ENCODE measurements at regions not wholly inside any gene's neighbourhood (a gene's known extent, or its start where the extent isn't known, plus 50 kb on each side); places are given as distances from the start of the nearest gene placed in this dataset.
"Not testable (repeated sequence)": the region's sequence is repeated elsewhere in the genome, so short reads cannot be mapped to it uniquely, and the experiment has no call there.

DNA sequence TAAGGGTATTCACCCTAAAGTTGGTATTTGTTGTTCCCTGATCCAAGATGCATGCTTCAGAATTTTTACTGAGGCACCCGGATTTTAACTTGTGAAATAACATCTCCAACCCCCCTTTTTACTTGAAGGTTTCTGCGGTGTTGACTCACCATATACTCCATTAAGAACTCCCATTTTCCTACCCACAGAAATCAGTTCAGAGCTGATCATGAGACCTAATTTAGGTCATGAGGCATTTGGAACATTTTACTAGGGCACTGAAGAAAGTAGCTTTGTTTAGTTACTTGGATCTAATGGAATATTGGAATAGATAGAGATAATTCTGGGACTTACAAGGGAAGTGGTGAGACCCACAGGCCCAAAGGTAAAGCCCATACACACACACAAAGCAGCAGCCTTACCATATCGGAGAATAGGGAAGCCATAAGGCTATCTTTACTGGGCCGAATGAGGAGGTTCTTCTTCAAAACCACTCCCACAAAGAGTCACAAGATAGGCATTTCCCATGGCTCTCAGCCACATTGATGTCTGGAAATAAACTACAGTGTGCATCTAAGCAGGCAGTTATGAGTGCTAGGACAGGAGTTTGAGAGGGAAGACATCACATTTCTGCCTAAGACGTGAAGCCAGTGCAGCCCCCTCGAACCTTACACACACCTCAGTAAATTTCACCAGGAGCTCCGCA lies 681.0 kb upstream of the LRRTM4 start:
- H3K36me3 Mint-ChIP-seq (ENCODE audit: low read depth): no peaks in the 10 kb centered on the region
- H3K4me3 Mint-ChIP-seq: no peak overlapping the region
- H3K4me1 Mint-ChIP-seq: no peaks in the 10 kb centered on the region
- no peak for DNase-seq
- CTCF ChIA-PET: no interaction called here
- H3K27ac Mint-ChIP-seq: no peak overlapping the region
- intact Hi-C loops (cut with DNase I, micrococcal nuclease): no loop called here
- ATAC-seq: no peak
- H3K9me3 Mint-ChIP-seq (ENCODE audit: low read depth): peaks cover 6% of the 10 kb centered on the region
- no peaks in the 10 kb centered on the region for H3K27me3 Mint-ChIP-seq
- POLR2A ChIA-PET: no interaction called here

DNA sequence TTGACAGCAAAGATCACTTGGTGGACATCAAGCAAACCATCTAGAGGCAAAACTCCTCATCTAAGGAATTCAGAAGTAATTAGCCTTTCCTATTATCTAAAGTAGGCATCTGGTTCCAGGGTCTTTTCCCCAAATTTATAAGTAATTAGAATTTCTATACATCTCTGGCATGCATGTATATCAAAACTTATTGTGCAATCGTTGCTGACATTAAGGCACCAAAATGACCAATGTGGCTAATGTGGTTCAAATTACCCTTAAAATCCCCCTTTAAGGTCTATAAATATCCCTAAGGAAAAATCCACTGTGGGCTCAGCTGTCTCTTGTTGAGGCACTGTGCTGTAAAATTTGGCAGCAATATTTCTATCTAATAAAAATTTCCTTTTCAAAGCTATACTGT lies 695.9 kb upstream of the LRRTM4 start:
- CTCF ChIA-PET: no interaction called here

DNA sequence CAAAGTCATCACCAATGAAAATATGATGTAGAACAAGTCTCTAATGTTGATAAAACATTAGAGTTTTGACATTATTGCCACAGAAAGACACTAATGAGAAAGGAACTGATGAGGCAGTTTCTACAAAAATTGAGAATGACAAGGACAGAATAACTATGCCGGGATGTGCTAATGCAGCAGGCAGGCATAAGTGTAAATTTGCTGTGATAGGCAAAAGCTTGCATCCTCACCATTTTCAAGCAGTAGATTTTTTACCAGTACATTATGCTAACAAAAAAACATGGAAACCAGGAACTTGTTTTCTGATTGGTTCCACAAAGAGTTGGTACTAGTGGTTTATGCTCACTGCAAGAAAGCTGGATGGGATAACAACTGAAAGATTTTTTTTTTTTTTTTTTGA lies 715.5 kb upstream of the LRRTM4 start:
- no peak for ATAC-seq
- POLR2A ChIA-PET: no interaction called here
- no peak for DNase-seq
- Mint-ChIP-seq H3K4me3 (no peak overlapping the region), H3K27ac (no peak overlapping the region), H3K4me1 (no peaks in the 10 kb centered on the region), H3K27me3 (no peaks in the 10 kb centered on the region), H3K36me3 (ENCODE audit: low read depth) (no peaks in the 10 kb centered on the region), H3K9me3 (ENCODE audit: low read depth) (peaks cover 4% of the 10 kb centered on the region)
- intact Hi-C loops (cut with DNase I, micrococcal nuclease): no loop called here
- CTCF ChIA-PET: no interaction called here

More for the DNA sequence above, 695.9 kb upstream of the LRRTM4 start:
- Mint-ChIP-seq H3K27me3 (no peaks in the 10 kb centered on the region), H3K27ac (no peak overlapping the region), H3K9me3 (ENCODE audit: low read depth) (peaks cover 29% of the 10 kb centered on the region), H3K4me3 (no peak overlapping the region), H3K4me1 (no peaks in the 10 kb centered on the region), H3K36me3 (ENCODE audit: low read depth) (no peaks in the 10 kb centered on the region)
- POLR2A ChIA-PET: no interaction called here
- DNase-seq: no peak
- intact Hi-C loops (cut with DNase I, micrococcal nuclease): no loop called here
- no peak for ATAC-seq

DNA sequence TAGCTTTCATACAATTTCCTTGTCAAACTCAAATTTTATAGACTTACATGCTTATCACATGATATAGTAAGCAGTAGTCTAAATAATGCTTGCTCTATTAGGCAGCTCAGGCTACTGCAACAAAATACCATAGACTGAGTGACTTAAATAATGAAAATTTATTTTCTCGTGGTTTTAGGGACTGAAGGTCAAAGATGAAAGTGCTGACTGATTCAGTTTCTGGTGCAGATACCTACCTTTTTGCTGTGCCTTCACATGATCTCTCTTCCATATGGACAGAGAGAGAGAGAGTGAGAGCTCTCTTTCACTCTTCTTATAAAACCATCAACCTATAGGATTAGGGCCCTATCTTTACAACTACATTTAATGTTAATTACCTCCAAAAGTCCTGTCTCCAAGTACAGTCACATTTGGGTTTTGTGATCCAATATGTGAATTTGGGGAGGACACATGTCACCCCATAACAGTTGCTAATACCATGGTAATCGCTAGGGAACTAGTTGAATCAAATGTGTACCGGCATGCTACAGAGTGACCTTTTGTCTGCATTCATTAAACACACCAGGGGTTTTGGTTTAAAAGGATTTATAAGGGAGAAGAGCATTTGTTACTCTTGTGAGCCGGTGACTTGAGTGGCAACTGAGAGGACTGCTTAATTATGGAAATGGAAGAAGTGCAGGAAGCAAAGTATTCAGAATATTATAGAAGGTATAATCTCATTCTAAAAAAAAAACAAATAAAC lies 723.4 kb upstream of the LRRTM4 start:
- ChIA-PET CTCF (no interaction called here), POLR2A (no interaction called here)
- no peaks in the 10 kb centered on the region for H3K4me1 Mint-ChIP-seq
- H3K9me3 Mint-ChIP-seq (ENCODE audit: low read depth): peaks cover 10% of the 10 kb centered on the region
- no peak for ATAC-seq
- no peaks in the 10 kb centered on the region for H3K27me3 Mint-ChIP-seq
- no peak for DNase-seq
- intact Hi-C loops (cut with DNase I, micrococcal nuclease): no loop called here
- H3K27ac Mint-ChIP-seq: no peak overlapping the region
- no peak overlapping the region for H3K4me3 Mint-ChIP-seq
- no peaks in the 10 kb centered on the region for H3K36me3 Mint-ChIP-seq (ENCODE audit: low read depth)

DNA sequence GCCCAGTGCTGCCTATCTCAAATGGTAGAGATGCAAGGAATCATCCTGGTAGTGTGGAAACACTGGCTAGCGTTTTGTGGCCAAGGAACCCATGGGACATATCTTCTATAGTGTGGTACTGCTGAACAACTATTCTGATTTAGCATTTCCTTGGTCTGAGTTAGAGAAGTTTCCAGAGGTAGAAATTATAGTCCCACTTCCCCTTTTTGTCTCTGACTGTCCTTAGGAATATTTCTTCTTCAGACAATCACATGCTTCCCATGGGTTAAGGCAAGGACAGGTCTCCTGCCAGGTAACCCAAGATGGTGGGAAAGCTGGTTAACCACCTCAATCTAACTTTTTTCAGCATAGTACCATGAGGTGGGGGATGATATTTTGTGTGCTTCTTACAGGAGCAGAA lies 729.5 kb upstream of the LRRTM4 start:
- ChIA-PET POLR2A (no interaction called here), CTCF (interaction anchor here (1.0 kb wide), 1 partner anchor 18 kb away, joined by 3 read pairs; no protein-coding TSS in a partner anchor)
- peaks cover 9% of the 10 kb centered on the region for H3K9me3 Mint-ChIP-seq (ENCODE audit: low read depth)
- no peak overlapping the region for H3K4me3 Mint-ChIP-seq
- DNase-seq (no peak), ATAC-seq (no peak)
- H3K4me1 Mint-ChIP-seq: no peaks in the 10 kb centered on the region
- H3K27me3 Mint-ChIP-seq: no peaks in the 10 kb centered on the region
- H3K27ac Mint-ChIP-seq: no peak overlapping the region
- intact Hi-C loops (cut with DNase I, micrococcal nuclease): no loop called here
- no peaks in the 10 kb centered on the region for H3K36me3 Mint-ChIP-seq (ENCODE audit: low read depth)

DNA sequence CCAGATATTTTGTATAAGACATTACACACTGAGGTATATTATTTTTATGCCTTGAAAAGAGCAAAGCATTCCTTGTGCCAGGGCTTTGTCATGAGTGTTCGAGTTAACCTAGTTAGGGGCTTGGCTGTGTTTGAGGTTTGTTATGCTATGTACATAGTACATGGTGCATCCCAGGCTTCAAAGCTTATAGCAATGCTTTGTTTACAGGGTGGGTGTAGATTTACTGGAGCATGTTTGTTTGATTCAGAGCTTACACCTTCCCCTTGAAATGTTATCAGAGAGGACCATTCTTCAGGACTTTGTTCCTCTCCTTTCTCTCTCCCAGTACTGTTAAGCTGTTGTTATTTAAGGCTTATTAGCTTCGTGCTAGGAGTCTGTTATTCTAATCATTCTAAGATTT lies 738.7 kb upstream of the LRRTM4 start:
- no peak for DNase-seq
- Mint-ChIP-seq H3K9me3 (ENCODE audit: low read depth) (peaks cover 3% of the 10 kb centered on the region), H3K27ac (no peak overlapping the region), H3K4me3 (no peak overlapping the region), H3K27me3 (no peaks in the 10 kb centered on the region), H3K36me3 (ENCODE audit: low read depth) (no peaks in the 10 kb centered on the region), H3K4me1 (no peaks in the 10 kb centered on the region)
- ChIA-PET CTCF (no interaction called here), POLR2A (no interaction called here)
- intact Hi-C loops (cut with DNase I, micrococcal nuclease): no loop called here
- ATAC-seq: no peak

DNA sequence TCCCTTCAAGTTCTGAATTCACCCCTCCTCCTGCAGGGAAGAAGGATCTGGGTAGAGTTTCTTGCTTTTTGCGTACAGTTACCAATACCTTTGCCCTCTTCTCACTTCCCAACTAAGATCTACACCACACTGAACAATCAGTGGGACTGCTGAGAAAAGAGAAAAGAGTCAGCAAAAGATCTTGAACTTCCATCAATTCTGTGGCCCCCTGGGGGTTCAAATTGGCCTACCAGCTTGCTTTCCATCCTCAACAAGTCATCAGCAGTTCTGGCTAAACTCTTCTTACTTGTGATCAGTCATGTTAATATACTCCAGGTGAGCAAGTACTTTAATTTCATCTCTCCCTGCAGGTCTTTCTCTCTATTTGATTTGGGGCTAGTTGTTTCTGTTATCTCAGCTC lies 739.3 kb upstream of the LRRTM4 start:
- Mint-ChIP-seq H3K4me3 (no peak overlapping the region), H3K27ac (no peak overlapping the region), H3K4me1 (no peaks in the 10 kb centered on the region), H3K27me3 (no peaks in the 10 kb centered on the region), H3K9me3 (ENCODE audit: low read depth) (peaks cover 3% of the 10 kb centered on the region), H3K36me3 (ENCODE audit: low read depth) (no peaks in the 10 kb centered on the region)
- no peak for ATAC-seq
- CTCF ChIA-PET: interaction anchor here (0.7 kb wide), 1 partner anchor 273 kb away, joined by 3 read pairs; no protein-coding TSS in a partner anchor
- intact Hi-C loops (cut with DNase I, micrococcal nuclease): no loop called here
- DNase-seq: no peak
- POLR2A ChIA-PET: no interaction called here

DNA sequence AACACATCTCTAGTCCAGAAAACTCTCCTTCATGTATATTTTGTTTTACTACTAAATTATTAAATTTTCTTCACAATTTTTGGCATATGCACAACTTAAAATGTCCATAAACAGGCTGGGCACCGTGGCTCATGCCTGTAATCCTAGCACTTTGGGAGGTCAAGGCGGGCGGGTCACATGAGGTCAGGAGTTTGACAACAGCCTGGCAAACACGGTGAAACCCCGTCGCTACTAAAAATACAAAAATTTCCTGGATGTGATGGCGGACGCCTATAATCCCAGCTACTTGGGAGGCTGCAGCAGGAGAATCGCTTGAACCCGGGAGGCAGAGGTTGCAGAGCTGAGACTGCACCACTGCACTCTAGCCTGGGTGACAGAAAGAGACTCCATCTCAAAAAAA lies 739.9 kb upstream of the LRRTM4 start:
- H3K27ac Mint-ChIP-seq; H3K4me3 Mint-ChIP-seq; ATAC-seq; DNase-seq; intact Hi-C loops (cut with DNase I, micrococcal nuclease); H3K9me3 Mint-ChIP-seq (ENCODE audit: low read depth); H3K4me1 Mint-ChIP-seq; POLR2A ChIA-PET; H3K27me3 Mint-ChIP-seq; H3K36me3 Mint-ChIP-seq (ENCODE audit: low read depth): not testable (repeated sequence)
- CTCF ChIA-PET: interaction anchor here (0.7 kb wide), 1 partner anchor 274 kb away, joined by 3 read pairs; no protein-coding TSS in a partner anchor

DNA sequence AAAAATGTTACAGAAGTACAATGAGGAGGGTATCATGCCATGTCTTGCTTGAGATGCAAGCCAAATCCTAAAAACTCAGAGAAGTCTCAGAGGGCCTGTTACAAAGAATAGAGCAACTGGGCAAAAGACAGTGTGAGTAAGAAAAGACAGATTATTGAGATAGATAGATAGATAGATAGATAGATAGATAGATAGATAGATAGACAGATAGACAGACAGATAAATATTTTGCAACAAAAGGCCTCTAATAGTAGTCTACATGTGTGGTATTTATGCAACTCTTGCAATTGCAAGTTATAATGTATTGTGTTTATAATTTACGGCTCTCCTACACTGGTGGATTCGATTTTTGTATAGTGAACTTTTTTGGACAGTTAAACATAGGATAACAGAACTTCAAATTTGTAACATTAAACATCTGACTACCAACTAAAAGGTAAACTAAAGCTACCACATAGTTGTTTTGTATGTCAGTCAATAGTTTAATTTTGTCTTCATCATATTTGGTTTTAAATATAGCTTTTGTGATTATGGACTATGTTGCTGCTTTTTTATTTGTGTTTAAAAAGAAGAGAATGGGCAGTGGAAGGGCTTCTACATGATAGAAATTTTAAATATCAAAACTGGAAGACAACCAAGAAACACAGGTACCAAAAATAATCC lies 740.7 kb upstream of the LRRTM4 start:
- intact Hi-C loops (cut with DNase I, micrococcal nuclease): no loop called here
- H3K4me1 Mint-ChIP-seq: no peaks in the 10 kb centered on the region
- peaks cover 3% of the 10 kb centered on the region for H3K9me3 Mint-ChIP-seq (ENCODE audit: low read depth)
- ChIA-PET CTCF (no interaction called here), POLR2A (no interaction called here)
- no peaks in the 10 kb centered on the region for H3K27me3 Mint-ChIP-seq
- no peak overlapping the region for H3K4me3 Mint-ChIP-seq
- no peaks in the 10 kb centered on the region for H3K36me3 Mint-ChIP-seq (ENCODE audit: low read depth)
- ATAC-seq (no peak), DNase-seq (no peak)
- H3K27ac Mint-ChIP-seq: no peak overlapping the region

DNA sequence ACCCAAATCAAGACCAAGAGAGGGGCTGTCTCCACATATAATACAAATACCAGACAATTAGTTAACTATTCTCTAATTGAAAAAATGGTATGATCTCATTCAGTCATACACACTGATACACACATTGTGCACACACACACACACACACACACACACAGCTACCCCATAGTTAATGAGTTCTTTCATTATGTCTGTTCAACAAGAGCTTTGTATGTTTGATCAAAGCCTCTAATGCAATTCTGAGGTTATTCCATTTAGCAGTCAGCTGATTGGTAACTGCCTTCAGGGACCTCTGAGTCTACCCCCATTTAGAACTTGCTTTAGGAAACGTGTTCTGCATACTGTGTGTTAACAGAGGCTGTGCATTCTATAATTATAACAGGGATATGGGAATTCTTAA lies 741.4 kb upstream of the LRRTM4 start:
- POLR2A ChIA-PET: no interaction called here
- no peak overlapping the region for H3K27ac Mint-ChIP-seq
- H3K4me3 Mint-ChIP-seq: no peak overlapping the region
- H3K27me3 Mint-ChIP-seq: no peaks in the 10 kb centered on the region
- H3K36me3 Mint-ChIP-seq (ENCODE audit: low read depth): no peaks in the 10 kb centered on the region
- intact Hi-C loops (cut with DNase I, micrococcal nuclease): no loop called here
- ATAC-seq (no peak), DNase-seq (no peak)
- H3K4me1 Mint-ChIP-seq: no peaks in the 10 kb centered on the region
- CTCF ChIA-PET: no interaction called here
- H3K9me3 Mint-ChIP-seq (ENCODE audit: low read depth): peaks cover 3% of the 10 kb centered on the region

DNA sequence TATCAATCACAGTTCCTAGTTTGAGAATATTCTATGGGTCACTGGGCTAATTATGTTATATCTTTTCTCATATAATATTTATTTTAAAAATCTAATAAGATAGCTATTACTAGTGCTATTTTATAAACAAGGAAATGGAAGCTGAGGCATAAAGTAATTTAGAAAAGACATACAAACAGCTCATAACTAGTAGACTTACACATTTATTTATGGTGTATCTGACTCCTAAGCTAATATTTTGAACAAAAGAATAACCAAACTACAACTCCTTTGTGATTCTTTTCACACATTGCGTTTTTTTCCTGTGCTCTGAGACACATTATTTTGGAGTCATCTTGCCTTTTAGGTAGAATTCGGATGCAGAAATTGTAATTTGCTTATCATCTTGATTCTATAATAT lies 742.0 kb upstream of the LRRTM4 start:
- no peak overlapping the region for H3K27ac Mint-ChIP-seq
- ATAC-seq (no peak), DNase-seq (no peak)
- H3K4me3 Mint-ChIP-seq: no peak overlapping the region
- intact Hi-C loops (cut with DNase I, micrococcal nuclease): no loop called here
- H3K4me1 Mint-ChIP-seq: no peaks in the 10 kb centered on the region
- no peaks in the 10 kb centered on the region for H3K27me3 Mint-ChIP-seq
- H3K36me3 Mint-ChIP-seq (ENCODE audit: low read depth): no peaks in the 10 kb centered on the region
- peaks cover 3% of the 10 kb centered on the region for H3K9me3 Mint-ChIP-seq (ENCODE audit: low read depth)
- ChIA-PET POLR2A (no interaction called here), CTCF (no interaction called here)

DNA sequence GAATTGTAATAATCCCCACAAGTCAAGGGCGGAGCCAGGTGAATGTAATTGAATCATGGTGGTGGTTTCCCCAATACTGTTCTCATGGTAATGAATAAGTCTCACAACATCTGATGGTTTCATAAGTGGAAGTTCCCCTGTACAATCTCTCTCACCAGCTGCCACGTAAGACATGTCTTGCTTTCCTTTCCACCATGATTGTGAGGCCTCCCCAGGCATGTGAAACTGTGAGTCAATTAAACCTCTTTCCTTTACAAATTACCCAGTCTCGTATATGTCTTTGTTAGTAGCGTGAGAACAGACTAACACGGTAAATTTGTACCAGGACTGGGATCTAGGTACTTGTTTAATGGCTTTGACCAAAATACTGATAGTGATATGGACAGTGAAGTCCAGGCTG lies 744.3 kb upstream of the REG3G start:
- Mint-ChIP-seq H3K9me3 (ENCODE audit: low read depth) (peaks cover 11% of the 10 kb centered on the region), H3K36me3 (ENCODE audit: low read depth) (no peaks in the 10 kb centered on the region), H3K27ac (no peak overlapping the region), H3K27me3 (no peaks in the 10 kb centered on the region), H3K4me3 (no peak overlapping the region), H3K4me1 (no peaks in the 10 kb centered on the region)
- ChIA-PET POLR2A (no interaction called here), CTCF (no interaction called here)
- no peak for ATAC-seq
- intact Hi-C loops (cut with DNase I, micrococcal nuclease): no loop called here
- no peak for DNase-seq

Measured in activated CD4-positive, alpha-beta T cell treated with anti-CD3 and anti-CD28 coated beads for 36 hours (primary cell).